ENCODE measurements at regions not wholly inside any gene's neighbourhood (a gene's known extent, or its start where the extent isn't known, plus 50 kb on each side); places are given as distances from the start of the nearest gene placed in this dataset.
"Not testable (repeated sequence)": the region's sequence is repeated elsewhere in the genome, so short reads cannot be mapped to it uniquely, and the experiment has no call there.

GRCh38 chr4:112005027-112005426, 140.2 kb upstream of the FAM241A start:
- Histone ChIP-seq H3K27me3 (no peaks in the 10 kb centered on the region), H3K4me3 (no peak overlapping the region), H3K36me3 (no peaks in the 10 kb centered on the region), H3K9me3 (replicated peaks) (no peaks in the 10 kb centered on the region), H3K27ac (no peak overlapping the region), H3K4me1 (no peaks in the 10 kb centered on the region)
- DNase-seq = no peak

GRCh38 chr4:112007391-112007790, 137.9 kb upstream of the FAM241A start:
- H3K27ac ChIP-seq = no peak overlapping the region
- no peaks in the 10 kb centered on the region for H3K36me3 ChIP-seq
- no peaks in the 10 kb centered on the region for H3K9me3 ChIP-seq (replicated peaks)

GRCh38 chr4:112015960-112016359, 129.3 kb upstream of the FAM241A start:
- Histone ChIP-seq H3K27ac (no peak overlapping the region), H3K9me3 (replicated peaks) (no peaks in the 10 kb centered on the region), H3K36me3 (no peaks in the 10 kb centered on the region), H3K4me1 (no peaks in the 10 kb centered on the region), H3K27me3 (no peaks in the 10 kb centered on the region), H3K4me3 (no peak overlapping the region)
- no peak for DNase-seq

More at GRCh38 chr4:112007391-112007790, 137.9 kb upstream of the FAM241A start:
- Histone ChIP-seq H3K4me3 (no peak overlapping the region), H3K27me3 (no peaks in the 10 kb centered on the region), H3K4me1 (no peaks in the 10 kb centered on the region)
- no peak for DNase-seq

DNA sequence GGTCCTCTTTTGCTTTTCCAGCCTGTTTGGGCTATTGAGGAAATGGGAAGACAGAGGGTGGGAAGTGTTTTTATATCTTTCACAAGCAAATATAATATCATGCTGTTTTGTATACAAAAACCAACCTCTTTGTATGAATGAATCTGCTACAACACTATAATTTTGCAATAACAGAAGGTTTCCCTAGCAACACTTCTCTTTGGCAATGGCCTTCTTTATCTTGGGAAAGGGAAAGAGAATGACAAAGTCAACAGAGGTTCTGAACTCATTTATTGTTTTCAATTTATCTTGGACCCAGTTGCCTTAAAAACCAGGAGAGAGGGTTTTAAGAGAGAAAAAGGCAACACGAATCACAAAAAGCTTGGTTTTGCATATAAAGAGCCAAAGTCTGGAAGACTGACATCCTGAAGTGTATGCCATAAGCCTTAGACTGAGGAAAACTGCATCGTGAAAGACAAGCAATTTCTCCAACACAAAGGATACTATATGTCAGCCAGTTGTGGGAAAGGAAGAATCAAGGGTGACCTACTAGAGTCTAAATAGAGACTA, 121.8 kb upstream of the FAM241A start:
- Histone ChIP-seq H3K4me1 (no peaks in the 10 kb centered on the region), H3K9me3 (replicated peaks) (no peaks in the 10 kb centered on the region), H3K27me3 (no peaks in the 10 kb centered on the region), H3K4me3 (no peak overlapping the region), H3K36me3 (no peaks in the 10 kb centered on the region), H3K27ac (no peak overlapping the region)
- DNase-seq = no peak

DNA sequence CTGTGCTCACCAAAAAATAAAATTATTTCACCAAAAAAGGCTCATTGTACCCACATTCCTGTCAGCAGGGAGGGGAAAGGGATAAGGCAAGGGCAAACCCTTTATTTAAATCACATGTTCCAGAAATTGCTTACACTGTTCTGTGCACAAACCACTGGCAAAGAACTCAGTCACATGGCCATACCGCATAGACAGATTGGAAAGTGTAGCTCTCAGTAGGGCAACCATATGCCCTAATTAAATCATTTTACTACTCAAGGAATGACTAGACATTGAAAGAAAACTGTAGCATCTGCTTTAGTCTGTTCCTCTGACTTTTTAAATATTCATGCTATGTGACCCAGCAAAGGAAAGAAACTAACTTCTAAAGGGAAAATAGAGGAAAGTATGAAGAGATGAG, 119.2 kb upstream of the FAM241A start:
- Histone ChIP-seq H3K27ac (no peak overlapping the region), H3K36me3 (no peaks in the 10 kb centered on the region), H3K4me1 (peaks cover 12% of the 10 kb centered on the region), H3K9me3 (replicated peaks) (no peaks in the 10 kb centered on the region), H3K27me3 (no peaks in the 10 kb centered on the region), H3K4me3 (no peak overlapping the region)
- DNase-seq = no peak

DNA sequence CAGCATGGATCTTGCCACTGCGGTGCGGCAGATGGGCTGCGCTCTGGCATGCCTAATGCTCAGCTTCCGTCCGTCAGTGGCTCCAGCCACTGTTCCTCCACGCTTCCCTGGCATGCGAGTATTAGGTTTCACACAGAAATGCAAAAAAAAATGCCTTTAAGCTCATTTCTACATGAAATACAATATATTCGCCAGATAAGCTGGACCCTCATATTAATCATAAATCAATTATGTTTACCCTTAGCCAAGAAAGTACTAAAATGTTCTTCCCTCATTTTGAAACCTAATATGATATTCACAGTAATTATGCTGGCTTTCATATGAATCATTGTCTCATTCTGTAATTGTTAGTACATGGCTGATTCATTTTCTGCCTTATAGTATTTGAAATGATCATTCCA, 115.5 kb upstream of the FAM241A start:
- Histone ChIP-seq H3K36me3 (no peaks in the 10 kb centered on the region), H3K27me3 (no peaks in the 10 kb centered on the region), H3K4me3 (peak overlapping the region; percentile 41), H3K27ac (peak overlapping the region; percentile 72), H3K9me3 (replicated peaks) (no peaks in the 10 kb centered on the region), H3K4me1 (peaks cover 20% of the 10 kb centered on the region)
- DNase-seq = peak; percentile 64 to 80

GRCh38 chr4:112031712-112032328, 113.4 kb upstream of the FAM241A start:
- no peaks in the 10 kb centered on the region for H3K9me3 ChIP-seq (replicated peaks)
- H3K4me3 ChIP-seq = no peak overlapping the region
- peaks cover 20% of the 10 kb centered on the region for H3K4me1 ChIP-seq
- H3K36me3 ChIP-seq = no peaks in the 10 kb centered on the region
- no peaks in the 10 kb centered on the region for H3K27me3 ChIP-seq
- H3K27ac ChIP-seq = no peak overlapping the region
- DNase-seq = peak; percentile 42 to 79

DNA sequence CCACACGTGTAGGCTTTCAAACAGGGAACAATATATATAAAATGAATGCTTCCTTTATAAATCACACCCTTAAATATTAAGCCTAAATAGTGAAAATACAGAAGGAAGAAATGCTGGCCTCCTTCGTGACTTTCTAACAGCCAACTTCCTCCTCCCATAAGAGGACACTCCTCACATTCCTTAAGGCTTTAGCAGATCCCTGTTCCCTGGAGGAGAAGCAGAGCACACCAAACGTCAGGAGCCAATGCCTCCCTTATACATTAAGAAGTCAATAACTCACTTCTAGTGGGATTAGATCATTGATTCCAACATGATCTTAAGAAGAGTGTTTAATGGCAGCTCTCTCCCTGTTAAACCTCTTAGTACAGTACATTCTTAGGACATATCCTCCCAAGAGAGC, 108.4 kb upstream of the FAM241A start:
- H3K27me3 ChIP-seq = no peaks in the 10 kb centered on the region
- H3K9me3 ChIP-seq (replicated peaks) = no peaks in the 10 kb centered on the region
- H3K27ac ChIP-seq = no peak overlapping the region
- H3K36me3 ChIP-seq = no peaks in the 10 kb centered on the region
- H3K4me1 ChIP-seq = peaks cover 13% of the 10 kb centered on the region
- no peak overlapping the region for H3K4me3 ChIP-seq
- DNase-seq = no peak

GRCh38 chr4:112038861-112039260, 106.4 kb upstream of the FAM241A start:
- Histone ChIP-seq H3K9me3 (replicated peaks) (no peaks in the 10 kb centered on the region), H3K4me1 (peaks cover 18% of the 10 kb centered on the region), H3K36me3 (no peaks in the 10 kb centered on the region), H3K27ac (peak overlapping the region; percentile 61), H3K4me3 (no peak overlapping the region), H3K27me3 (no peaks in the 10 kb centered on the region)
- DNase-seq = peak; percentile 76 to 90

DNA sequence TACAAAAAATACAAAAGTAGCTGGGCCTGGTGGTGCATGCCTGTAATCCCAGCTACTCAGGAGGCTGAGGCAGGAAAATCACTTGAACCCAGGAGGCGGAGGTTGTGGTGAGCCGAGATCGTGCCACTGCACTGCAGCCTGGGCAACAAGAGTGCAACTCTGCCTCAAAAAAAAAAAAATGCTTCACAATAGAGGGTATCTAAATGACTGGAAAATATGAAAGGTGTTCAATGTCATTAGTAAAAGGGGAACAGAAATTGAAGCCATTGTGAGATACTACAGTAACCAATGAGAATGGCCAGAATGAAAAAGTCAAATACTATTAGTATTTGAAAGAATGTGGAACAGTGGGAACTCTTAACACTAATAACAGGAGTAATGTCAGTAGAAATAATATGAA, 96.1 kb upstream of the FAM241A start:
- not testable (repeated sequence) for H3K36me3 ChIP-seq; H3K9me3 ChIP-seq (replicated peaks); DNase-seq; H3K4me3 ChIP-seq; H3K27ac ChIP-seq; H3K4me1 ChIP-seq; H3K27me3 ChIP-seq

- no peaks in the 10 kb centered on the region for H3K36me3 ChIP-seq
- no peaks in the 10 kb centered on the region for H3K9me3 ChIP-seq (replicated peaks)
- peak in 1 of 2 experiments; percentile 20 for DNase-seq
- H3K27ac ChIP-seq = 0 out of 2 replicates have a peak overlapping the region, but pooled peaks have one; percentile 4
- no peaks in the 10 kb centered on the region for H3K27me3 ChIP-seq
- H3K4me1 ChIP-seq = peaks cover 10% of the 10 kb centered on the region
- H3K4me3 ChIP-seq = no peak overlapping the region
Observed at GRCh38 chr4:112053825-112054350, 91.4 kb upstream of the FAM241A start.

GRCh38 chr4:112055100-112055499, 90.2 kb upstream of the FAM241A start:
- Histone ChIP-seq H3K9me3 (replicated peaks) (no peaks in the 10 kb centered on the region), H3K27ac (no peak overlapping the region), H3K4me1 (peaks cover 10% of the 10 kb centered on the region), H3K27me3 (no peaks in the 10 kb centered on the region), H3K36me3 (no peaks in the 10 kb centered on the region), H3K4me3 (no peak overlapping the region)
- DNase-seq = no peak

- H3K36me3 ChIP-seq = no peaks in the 10 kb centered on the region
- H3K4me3 ChIP-seq = no peak overlapping the region
- H3K27ac ChIP-seq = no peak overlapping the region
- H3K9me3 ChIP-seq (replicated peaks) = no peaks in the 10 kb centered on the region
- H3K27me3 ChIP-seq = no peaks in the 10 kb centered on the region
- no peak for DNase-seq
- H3K4me1 ChIP-seq = peaks cover 10% of the 10 kb centered on the region
Observed at GRCh38 chr4:112057470-112057869, 87.8 kb upstream of the FAM241A start.

DNA sequence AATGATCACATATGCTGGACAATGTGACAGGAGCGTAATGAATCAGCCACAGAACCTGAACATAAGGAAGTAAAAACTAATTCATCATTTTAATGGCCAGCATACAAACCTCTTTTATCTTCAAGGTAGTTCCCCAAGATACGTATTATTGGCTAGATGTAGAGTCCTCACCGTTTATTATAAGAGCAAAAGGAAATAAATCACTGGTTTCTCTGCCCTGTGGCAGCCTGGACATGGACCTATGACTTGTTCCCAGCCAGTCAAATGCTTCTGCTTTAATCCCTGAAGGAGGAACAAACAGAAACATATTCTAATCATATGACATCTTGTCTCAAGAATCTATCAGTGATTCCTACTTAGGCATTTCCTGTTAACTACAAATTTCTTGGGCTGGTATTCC, 86.8 kb upstream of the FAM241A start:
- DNase-seq = no peak
- no peaks in the 10 kb centered on the region for H3K9me3 ChIP-seq (replicated peaks)

DNA sequence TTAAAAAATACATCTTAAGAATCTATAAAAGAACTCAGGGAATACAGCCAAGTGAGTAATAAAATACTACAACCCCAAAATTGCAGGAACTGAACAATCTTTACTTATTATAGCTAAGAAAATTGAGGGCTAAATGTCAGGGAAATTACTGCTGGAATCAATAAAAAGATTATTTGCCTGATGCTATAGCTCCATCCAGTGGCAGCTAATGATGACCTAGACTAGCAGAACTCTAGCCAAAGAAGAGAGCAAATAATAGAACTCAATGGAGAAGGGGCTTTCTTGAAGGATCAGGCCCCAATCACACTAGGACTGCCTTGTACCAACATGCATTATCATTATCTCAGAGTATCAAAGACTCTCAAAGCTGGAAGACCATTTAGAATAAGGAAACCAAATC, 85.0 kb upstream of the FAM241A start:
- H3K27me3 ChIP-seq = no peaks in the 10 kb centered on the region
- no peaks in the 10 kb centered on the region for H3K9me3 ChIP-seq (replicated peaks)
- no peaks in the 10 kb centered on the region for H3K4me1 ChIP-seq
- H3K27ac ChIP-seq = no peak overlapping the region
- peak; percentile 22 to 65 for DNase-seq
- no peak overlapping the region for H3K4me3 ChIP-seq
- no peaks in the 10 kb centered on the region for H3K36me3 ChIP-seq

More for the DNA sequence above, 86.8 kb upstream of the FAM241A start:
- Histone ChIP-seq H3K27ac (no peak overlapping the region), H3K4me1 (peaks cover 10% of the 10 kb centered on the region), H3K36me3 (no peaks in the 10 kb centered on the region), H3K27me3 (no peaks in the 10 kb centered on the region), H3K4me3 (no peak overlapping the region)

Measured in SJCRH30 (cell line).